Lower lobe of right lung (tissue), 2 donors: ENCODE measurements at regions not wholly inside any gene's neighbourhood (a gene's known extent, or its start where the extent isn't known, plus 50 kb on each side); places are given as distances from the start of the nearest gene placed in this dataset.

Experiments
- ATAC-seq, 2 donors: fragments of 200-7000 bp; cut with Tn5 transposase; one replicate each; pipeline ENCODE4 v1.9.1; 2020 to 2022; ENCODE audit warnings: mild to moderate bottlenecking in 2 of 2, moderate library complexity in 2 of 2
- DNase-seq: peaks from one replicate; pipeline ENCODE4 v3.0.0-alpha.2; 2020
- H3K27ac ChIP-seq: fragments of 200-600 bp; one replicate; pipeline ENCODE4 v1.8.0; 2022
- H3K27me3 ChIP-seq: fragments of 200-600 bp; one replicate; pipeline ENCODE4 v1.8.0; 2022; ENCODE audit warnings: low read depth
- H3K36me3 ChIP-seq: fragments of 200-600 bp; one replicate; pipeline ENCODE4 v1.8.0; 2022; ENCODE audit warnings: mild to moderate bottlenecking
- H3K4me1 ChIP-seq: fragments of 200-600 bp; one replicate; pipeline ENCODE4 v1.8.0; 2022
- H3K4me3 ChIP-seq: fragments of 200-600 bp; one replicate; pipeline ENCODE4 v1.8.0; 2022; ENCODE audit warnings: mild to moderate bottlenecking
- H3K9me3 ChIP-seq: fragments of 200-600 bp; one replicate; pipeline ENCODE4 v1.8.0; 2022
- CTCF ChIP-seq: fragments of 200-600 bp; IDR thresholded peaks from one replicate; pipeline ENCODE4 v1.8.0; 2022; ENCODE audit warnings: antibody characterized with exemption, mild to moderate bottlenecking
- intact Hi-C: fragments of 100-400 bp; cut with DNase I; formaldehyde crosslinking; loops from one replicate; pipeline ENCODE4 v1.11.0; 2022
- donor health status: DM: no; HTN: yes; CAD: no; lungs with severe emphysema.

- no peak for DNase-seq
- intact Hi-C loops: no loop called here
Observed at GRCh38 chr1:199102239-199102638, 463.4 kb downstream of the PTPRC start.

GRCh38 chr1:199109160-199109559 lies 470.3 kb downstream of the PTPRC start:
- Histone ChIP-seq H3K9me3 (peaks cover 12% of the 10 kb centered on the region), H3K4me1 (no peaks in the 10 kb centered on the region), H3K27me3 (no peaks in the 10 kb centered on the region), H3K36me3 (no peaks in the 10 kb centered on the region), H3K4me3 (no peak overlapping the region), H3K27ac (no peak overlapping the region)
- intact Hi-C loops: no loop called here
- no peak for TF ChIP-seq CTCF
- ATAC-seq (peak in 1 of 2 donors; percentile 46), DNase-seq (no peak)

More at GRCh38 chr1:199102239-199102638, 463.4 kb downstream of the PTPRC start:
- no peak for TF ChIP-seq CTCF
- Histone ChIP-seq H3K27ac (no peak overlapping the region), H3K36me3 (no peaks in the 10 kb centered on the region), H3K9me3 (peaks cover 6% of the 10 kb centered on the region), H3K27me3 (no peaks in the 10 kb centered on the region), H3K4me1 (no peaks in the 10 kb centered on the region), H3K4me3 (no peak overlapping the region)
- ATAC-seq: no peak

- H3K9me3 ChIP-seq: peaks cover 6% of the 10 kb centered on the region
Observed at GRCh38 chr1:199112365-199112764, 473.5 kb downstream of the PTPRC start.

GRCh38 chr1:199113265-199113869 lies 474.5 kb downstream of the PTPRC start:
- intact Hi-C loops: no loop called here
- no peaks in the 10 kb centered on the region for H3K36me3 ChIP-seq
- TF ChIP-seq CTCF: peak; percentile 80
- H3K4me1 ChIP-seq: no peaks in the 10 kb centered on the region
- ATAC-seq (peak; percentile 54 to 73), DNase-seq (peak; percentile 59)
- no peaks in the 10 kb centered on the region for H3K27me3 ChIP-seq
- H3K4me3 ChIP-seq: no peak overlapping the region
- H3K27ac ChIP-seq: no peak overlapping the region
- peaks cover 6% of the 10 kb centered on the region for H3K9me3 ChIP-seq

More at GRCh38 chr1:199112365-199112764, 473.5 kb downstream of the PTPRC start:
- DNase-seq: no peak
- no peak for ATAC-seq
- intact Hi-C loops: no loop called here
- Histone ChIP-seq H3K27ac (no peak overlapping the region), H3K36me3 (no peaks in the 10 kb centered on the region), H3K27me3 (no peaks in the 10 kb centered on the region), H3K4me3 (no peak overlapping the region), H3K4me1 (no peaks in the 10 kb centered on the region)
- no peak for TF ChIP-seq CTCF

- TF ChIP-seq CTCF: no peak
Observed at GRCh38 chr1:199116488-199116887, 477.6 kb downstream of the PTPRC start.

More at GRCh38 chr1:199116488-199116887, 477.6 kb downstream of the PTPRC start:
- no peaks in the 10 kb centered on the region for H3K4me1 ChIP-seq
- intact Hi-C loops: no loop called here
- no peak for ATAC-seq
- H3K4me3 ChIP-seq: no peak overlapping the region
- DNase-seq: no peak
- no peaks in the 10 kb centered on the region for H3K27me3 ChIP-seq
- H3K36me3 ChIP-seq: no peaks in the 10 kb centered on the region
- H3K9me3 ChIP-seq: peaks cover 6% of the 10 kb centered on the region
- no peak overlapping the region for H3K27ac ChIP-seq
